Panc1 (cell line): ENCODE measurements at regions not wholly inside any gene's neighbourhood (a gene's known extent, or its start where the extent isn't known, plus 50 kb on each side); places are given as distances from the start of the nearest gene placed in this dataset.

Experiments used
- CTCF ChIP-seq: fragments of 450-650 bp; IDR thresholded peaks from 2 replicates; pipeline ENCODE4 v1.5.1; 2017; ENCODE audit warnings: mild to moderate bottlenecking
- POLR2AphosphoS5 ChIP-seq: IDR thresholded peaks from 2 replicates; pipeline ENCODE4 v1.6.1; 2012; ENCODE audit warnings: mild to moderate bottlenecking, low read depth, low read length, moderate library complexity
- REST ChIP-seq, 2 experiments: IDR thresholded peaks; 2 replicates each; pipeline ENCODE4 v1.6.1; 2011 to 2012; ENCODE audit warnings: low read depth in 2 of 2, control low read depth in 1 of 2, low read length in 1 of 2, mild to moderate bottlenecking in 1 of 2, moderate library complexity in 1 of 2; ENCODE audit not compliant: insufficient read depth in 1 of 2
- SIN3A ChIP-seq: IDR thresholded peaks from 2 replicates; pipeline ENCODE4 v1.6.1; 2012; ENCODE audit warnings: low read depth, mild to moderate bottlenecking, low read length, moderate library complexity, borderline replicate concordance; ENCODE audit not compliant: insufficient read depth
- TCF7L2 ChIP-seq: IDR thresholded peaks from 2 replicates; pipeline ENCODE4 v1.6.1; 2011; ENCODE audit warnings: mild to moderate bottlenecking, low read depth, low read length, inconsistent platforms

- no peak for TF ChIP-seq CTCF
- no peak for TF ChIP-seq REST (IDR thresholded peaks at IDR 0.05; ENCODE audit: insufficient read depth in 1 of 2, low read depth in 2 of 2, low read length in 1 of 2)
- no peak for TF ChIP-seq TCF7L2
- no peak for TF ChIP-seq POLR2AphosphoS5
- no peak for TF ChIP-seq SIN3A
Observed at GRCh38 chr12:89932954-89933353, 224.3 kb upstream of the ATP2B1 start.
